ENCODE measurements at regions not wholly inside any gene's neighbourhood (a gene's known extent, or its start where the extent isn't known, plus 50 kb on each side); places are given as distances from the start of the nearest gene placed in this dataset.

GRCh38 chr5:168157141-168157540 is 134.3 kb upstream of the WWC1 start:
- Histone ChIP-seq H3K27ac (ENCODE audit: control insufficient read depth, insufficient read depth) (no peak overlapping the region), H3K36me3 (ENCODE audit: control insufficient read depth in 2 of 2, insufficient read depth in 2 of 2, low read length in 1 of 2) (no peaks in the 10 kb centered on the region), H3K9me3 (replicated peaks; ENCODE audit: control insufficient read depth, insufficient read depth, low read length) (no peaks in the 10 kb centered on the region), H3K4me2 (ENCODE audit: control insufficient read depth, insufficient read depth) (no peak overlapping the region), H3K79me2 (ENCODE audit: control insufficient read depth, insufficient read depth, low read length) (no peaks in the 10 kb centered on the region), H3K4me1 (ENCODE audit: control insufficient read depth, insufficient read depth, low read length) (no peaks in the 10 kb centered on the region), H2AFZ (ENCODE audit: control insufficient read depth, low read depth, low read length) (no peak overlapping the region), H3K9ac (ENCODE audit: control insufficient read depth, insufficient read depth, low read length) (no peak overlapping the region), H3K4me3 (no peak overlapping the region), H3K27me3 (replicated peaks in 1 of 2; ENCODE audit: control insufficient read depth in 2 of 2, insufficient read depth in 2 of 2, low read length in 1 of 2) (no peaks in the 10 kb centered on the region), H4K20me1 (ENCODE audit: control insufficient read depth, insufficient read depth) (no peaks in the 10 kb centered on the region)
- BruUV-seq (replicated peaks): no TSS peak
- POLR2A ChIA-PET: no interaction called here
- no peak for TF ChIP-seq MEF2B (IDR thresholded peaks at IDR 0.05; ENCODE audit: partially characterized antibody, poor library complexity, severe bottlenecking)
- TF ChIP-seq HSF1 (IDR thresholded peaks at IDR 0.05; ENCODE audit: low read depth, low read length): no peak
- no peak for TF ChIP-seq ZBTB40 (IDR thresholded peaks at IDR 0.05; ENCODE audit: borderline replicate concordance)
- no peak for TF ChIP-seq SIN3A (IDR thresholded peaks at IDR 0.05; ENCODE audit: low read depth, low read length)
- TF ChIP-seq ATF2 (IDR thresholded peaks at IDR 0.05; ENCODE audit: low read length): no peak
- TF ChIP-seq TCF7 (IDR thresholded peaks at IDR 0.05; ENCODE audit: borderline replicate concordance): no peak
- no peak for TF ChIP-seq SMC3 (IDR thresholded peaks at IDR 0.05; ENCODE audit: borderline replicate concordance, low read length)
- TF ChIP-seq HDAC2 (IDR thresholded peaks at IDR 0.05): no peak
- no peak for TF ChIP-seq CHD2 (IDR thresholded peaks at IDR 0.05; ENCODE audit: borderline replicate concordance, low read depth, low read length)
- no peak for TF ChIP-seq ZBTB33 (IDR thresholded peaks at IDR 0.05)
- no peak for TF ChIP-seq YBX1 (IDR thresholded peaks at IDR 0.05)
- no peak for TF ChIP-seq BACH1 (IDR thresholded peaks at IDR 0.05; ENCODE audit: borderline replicate concordance)
- SMC1A ChIA-PET (ENCODE audit: uncharacterized antibody, unreplicated experiment): no interaction called here
- intact Hi-C loops (cut with micrococcal nuclease; ENCODE audit: unreplicated experiment) (no loop called here), in situ Hi-C loops (cut with MboI) (no loop called here)
- no peak for DNase-seq (ENCODE audit: low read depth, low spot score)
- FAIRE-seq: no peak
- ATAC-seq: no peak
- CTCF ChIA-PET: no interaction called here
- RAD21 ChIA-PET (ENCODE audit: unreplicated experiment): no interaction called here
- 60% methylated on average over 2 of the region's 2 CpGs for WGBS (ENCODE audit: insufficient coverage, insufficient replicate concordance, low lambda C conversion rate, missing lambda C conversion rate)

All from GM12878 (cell line).